HEK293T (cell line): ENCODE measurements at regions not wholly inside any gene's neighbourhood (a gene's known extent, or its start where the extent isn't known, plus 50 kb on each side); places are given as distances from the start of the nearest gene placed in this dataset.

Experiments
- CTBP1 ChIP-seq: fragments of 450-650 bp; IDR thresholded peaks from 2 replicates; pipeline ENCODE4 v1.6.1; 2016; ENCODE audit warnings: borderline replicate concordance
- ELF4 ChIP-seq: fragments of 450-650 bp; IDR thresholded peaks from 2 replicates; pipeline ENCODE4 v1.6.1; 2017; ENCODE audit warnings: antibody characterized with exemption
- FOXA1 ChIP-seq: fragments of 450-650 bp; IDR thresholded peaks from 2 replicates; pipeline ENCODE4 v1.6.1; 2016; ENCODE audit warnings: mild to moderate bottlenecking
- FOXK2 ChIP-seq: fragments of 450-650 bp; IDR thresholded peaks from 2 replicates; pipeline ENCODE4 v1.6.1; 2016; ENCODE audit warnings: mild to moderate bottlenecking
- SP1 ChIP-seq: fragments of 450-650 bp; IDR thresholded peaks from 2 replicates; pipeline ENCODE4 v1.6.1; 2017
- ZNF384 ChIP-seq: fragments of 450-650 bp; IDR thresholded peaks from 2 replicates; pipeline ENCODE4 v1.6.1; 2016

DNA sequence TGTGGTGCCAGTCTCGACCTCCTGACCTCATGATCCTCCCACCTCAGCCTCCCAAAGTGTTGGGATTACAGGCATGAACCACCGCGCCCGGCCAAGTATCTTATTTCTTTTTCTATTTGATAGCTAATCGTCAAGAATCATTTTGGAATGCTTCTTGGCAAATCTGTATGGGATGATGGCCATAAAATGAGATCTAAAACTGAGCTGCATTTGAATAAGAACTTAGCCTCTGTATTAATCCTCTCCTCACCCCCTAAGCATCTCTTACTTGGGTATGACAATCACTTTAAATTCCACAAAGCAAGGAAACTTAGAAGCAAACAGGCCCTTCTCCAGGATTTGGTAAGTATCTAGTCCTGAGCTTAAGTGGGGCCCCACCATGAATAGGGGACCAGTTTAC lies 108.9 kb upstream of the BTBD3 start:
- TF ChIP-seq SP1 (no peak), CTBP1 (no peak), FOXA1 (no peak), ELF4 (no peak), ZNF384 (no peak), FOXK2 (no peak)
